ENCODE measurements at regions not wholly inside any gene's neighbourhood (a gene's known extent, or its start where the extent isn't known, plus 50 kb on each side); places are given as distances from the start of the nearest gene placed in this dataset.

GRCh38 chr10:33529234-33529633 lies 194.8 kb upstream of the NRP1 start:
- no peak for DNase-seq

GRCh38 chr10:33524966-33525365 lies 190.5 kb upstream of the NRP1 start:
- DNase-seq, result no peak

- no peak for DNase-seq
Measured at GRCh38 chr10:33524041-33524440, 189.6 kb upstream of the NRP1 start.

DNA sequence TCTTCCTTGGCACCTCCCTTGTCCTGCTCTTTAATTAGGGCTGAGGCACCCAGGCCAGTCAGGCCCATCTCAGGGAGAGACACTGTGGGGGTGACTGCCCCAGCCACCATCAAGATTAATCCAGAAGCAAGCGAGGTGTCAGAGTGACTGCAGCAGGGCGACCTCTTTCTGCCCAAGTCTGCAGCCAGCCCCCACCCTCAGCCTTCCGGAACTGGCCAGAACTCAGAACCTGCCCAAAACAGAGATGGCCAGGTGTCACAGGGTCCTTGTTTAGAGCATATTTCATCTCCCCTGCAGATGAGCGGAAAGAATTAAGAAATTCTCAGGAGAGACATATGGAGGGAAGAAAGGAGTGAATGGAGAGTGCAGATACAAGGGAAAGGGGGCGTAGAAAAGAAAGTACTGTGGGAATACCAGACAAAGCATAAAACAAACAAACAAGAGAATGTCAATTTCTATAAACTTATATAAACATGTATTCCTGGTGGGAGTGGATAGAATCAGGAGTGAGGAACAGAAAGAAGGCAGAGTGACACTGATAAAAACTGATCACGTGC lies 188.8 kb upstream of the NRP1 start:
- DNase-seq, result no peak

GRCh38 chr10:33521904-33522303 lies 187.4 kb upstream of the NRP1 start:
- DNase-seq, result no peak

DNA sequence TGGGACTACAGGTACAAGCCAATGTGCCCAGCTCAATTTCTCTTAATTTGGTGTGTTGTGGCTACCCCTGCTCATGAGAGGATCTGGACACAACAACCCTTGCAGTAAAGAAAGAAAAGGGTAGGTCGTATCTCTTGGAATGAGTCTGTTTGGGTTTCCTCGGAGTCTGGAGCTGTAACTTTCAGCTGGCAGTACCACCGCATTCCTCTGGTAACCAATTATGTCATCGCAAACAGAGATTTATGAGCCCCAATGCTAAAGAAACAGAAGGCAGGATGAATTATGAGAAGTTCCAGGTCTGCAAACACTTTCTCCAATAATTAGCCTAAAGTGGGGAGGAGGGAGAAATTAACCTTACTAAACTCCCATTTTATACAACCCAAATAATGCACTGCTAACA lies 186.6 kb upstream of the NRP1 start:
- no peak for DNase-seq

- no peak for DNase-seq
Measured at GRCh38 chr10:33520223-33520622, 185.8 kb upstream of the NRP1 start.

GRCh38 chr10:33519130-33519860 lies 184.8 kb upstream of the NRP1 start:
- DNase-seq, result no peak

DNA sequence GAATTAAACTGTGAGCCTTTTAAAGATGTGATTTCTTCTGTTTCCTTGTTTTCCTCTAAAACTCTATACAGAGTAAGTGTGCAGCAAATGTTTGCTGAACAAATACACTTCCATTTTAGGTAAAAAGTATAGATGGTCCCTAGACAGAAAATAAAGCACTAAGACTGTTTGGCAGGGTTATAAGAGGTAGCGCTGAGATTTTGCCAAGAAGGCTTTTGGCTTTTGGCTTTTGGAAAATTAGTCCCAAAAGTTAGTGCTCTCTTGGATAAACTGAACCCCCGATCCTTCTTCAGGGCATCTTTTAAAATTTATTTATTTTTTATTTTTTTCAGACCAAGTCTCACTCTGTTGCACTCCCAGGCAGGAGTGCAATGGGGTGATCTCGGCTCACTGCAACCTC lies 175.7 kb upstream of the NRP1 start:
- DNase-seq, result no peak

GRCh38 chr10:33509231-33509831 lies 174.9 kb upstream of the NRP1 start:
- DNase-seq, result peak; percentile 44

GRCh38 chr10:33507662-33508425 lies 173.4 kb upstream of the NRP1 start:
- DNase-seq, result no peak

DNA sequence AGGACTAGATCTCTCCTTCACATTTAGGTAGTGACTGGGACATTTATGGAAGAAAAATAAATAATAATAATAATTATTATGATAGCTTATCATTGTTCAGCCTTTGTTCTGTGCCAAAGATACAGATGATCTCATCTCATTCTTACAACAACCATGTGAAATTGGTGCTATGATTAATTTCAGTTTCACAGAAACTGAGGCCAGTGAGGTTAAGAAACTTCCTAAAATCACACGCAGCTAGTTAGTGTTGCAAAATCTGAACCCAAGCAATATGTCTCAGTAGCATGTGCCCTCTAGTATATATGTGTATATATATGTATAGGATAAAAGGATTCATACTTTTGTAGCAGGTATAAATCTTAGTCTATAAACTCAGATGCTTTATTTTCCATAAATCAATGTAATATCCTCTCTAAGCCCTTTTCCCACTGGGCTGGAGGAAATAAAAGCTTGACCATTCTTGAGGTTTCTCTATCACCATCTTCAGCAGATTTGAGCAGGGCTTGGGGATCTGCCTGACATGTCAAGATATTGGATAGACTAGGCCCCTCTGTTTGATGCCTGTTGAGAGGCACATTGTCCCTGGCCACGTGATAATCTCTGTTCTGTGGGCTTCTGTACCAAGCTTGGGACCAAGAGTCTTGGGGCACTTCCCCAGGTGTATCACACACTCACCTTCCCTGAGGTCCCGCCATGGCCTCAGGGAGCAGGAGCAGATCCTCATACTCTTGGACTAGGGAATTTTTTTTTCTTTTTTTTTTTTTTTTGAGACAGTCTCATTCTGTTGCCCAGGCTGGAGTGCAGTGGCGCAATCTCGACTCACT lies 172.6 kb upstream of the NRP1 start:
- no peak for DNase-seq

- DNase-seq, result no peak
Measured at GRCh38 chr10:33506391-33506790, 171.9 kb upstream of the NRP1 start.

GRCh38 chr10:33501161-33501560 lies 166.7 kb upstream of the NRP1 start:
- no peak for DNase-seq

DNA sequence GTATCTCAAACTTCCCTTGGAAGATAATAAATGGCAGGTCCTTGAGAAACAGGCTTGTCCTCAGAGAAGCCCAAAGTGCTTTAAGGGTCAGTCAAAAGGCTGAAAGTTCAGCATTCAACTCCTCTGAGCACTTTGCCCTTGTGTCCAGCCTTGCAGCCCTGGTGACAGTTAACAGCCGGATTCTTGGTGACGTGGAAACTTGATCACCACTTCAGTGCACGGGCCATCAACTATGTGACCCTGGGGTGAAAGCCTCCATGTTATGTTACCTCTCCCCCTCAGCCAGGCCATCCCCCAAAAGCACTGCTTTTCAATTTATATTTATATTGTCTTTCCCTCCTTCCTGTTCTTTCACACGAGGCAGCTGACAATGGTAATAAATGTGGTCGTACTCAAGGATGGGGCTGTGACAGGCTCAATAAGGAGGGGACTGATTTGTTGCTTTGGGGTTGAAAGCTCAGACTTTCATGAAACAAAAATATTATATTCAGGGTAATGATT lies 164.0 kb upstream of the NRP1 start:
- no peak for DNase-seq

DNA sequence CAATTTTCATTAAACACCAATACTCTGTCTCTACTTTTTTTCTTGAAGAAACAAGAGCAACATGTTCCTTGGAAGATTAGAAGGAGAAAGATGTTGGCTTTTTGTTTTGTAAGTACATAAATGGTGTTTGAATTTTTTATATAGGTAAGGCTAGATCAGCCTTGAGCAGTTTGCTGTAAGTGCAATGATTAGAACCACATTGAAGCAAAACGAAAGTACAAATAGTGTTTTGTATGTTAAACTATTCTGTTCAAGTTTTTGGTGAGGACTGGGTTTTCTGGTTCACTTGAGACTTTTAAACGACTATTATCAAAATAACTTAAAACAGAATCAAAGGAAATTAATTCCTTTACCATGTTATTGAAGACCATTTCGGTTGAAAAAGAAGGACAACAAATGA lies 162.9 kb upstream of the NRP1 start:
- DNase-seq, result no peak

DNA sequence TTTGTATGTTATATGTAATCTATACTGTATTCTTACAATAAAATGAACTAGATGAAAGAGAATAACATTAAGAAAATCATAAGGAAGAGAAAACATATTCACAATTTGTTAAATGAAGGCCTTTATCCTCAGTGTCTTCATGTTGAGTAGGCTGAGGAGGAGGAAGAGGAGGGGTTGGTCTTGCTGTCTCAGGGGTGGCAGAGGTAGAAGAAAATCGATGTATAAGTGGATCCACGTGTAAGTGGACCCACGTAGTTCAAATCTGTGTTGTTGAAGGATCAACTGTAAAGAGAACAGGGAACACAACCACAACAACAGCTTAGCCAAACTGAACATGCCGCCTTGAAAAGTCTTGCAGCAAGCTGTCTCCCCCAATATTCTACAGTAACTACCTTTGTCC lies 161.6 kb upstream of the NRP1 start:
- DNase-seq, result no peak

DNA sequence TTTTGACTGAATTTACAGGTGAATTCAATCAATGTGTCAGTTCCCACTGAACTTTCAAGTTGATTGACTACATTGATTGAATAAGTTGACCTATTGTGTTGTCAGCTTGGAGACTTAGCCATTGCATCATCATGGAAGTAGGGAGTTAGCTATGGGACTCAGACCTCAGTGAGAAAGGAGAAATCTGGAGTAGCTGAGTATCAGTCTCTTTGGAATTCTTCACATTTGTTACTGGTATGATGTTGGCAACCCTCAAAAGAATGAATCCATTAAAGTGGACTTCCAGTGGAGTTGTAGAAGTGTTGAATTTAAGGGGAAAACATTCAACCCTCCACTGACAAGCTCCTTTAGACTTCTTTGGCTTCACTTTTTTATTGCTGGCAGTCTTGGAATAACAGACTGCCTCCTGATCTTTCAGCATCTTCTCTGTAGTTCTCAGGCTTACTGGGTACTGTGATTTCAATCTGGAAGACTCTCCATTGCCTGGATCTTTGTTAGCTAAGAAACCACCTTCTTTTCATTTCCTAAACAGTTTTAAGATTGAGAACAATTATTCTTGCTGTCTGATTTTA lies 160.3 kb upstream of the NRP1 start:
- DNase-seq, result no peak

DNA sequence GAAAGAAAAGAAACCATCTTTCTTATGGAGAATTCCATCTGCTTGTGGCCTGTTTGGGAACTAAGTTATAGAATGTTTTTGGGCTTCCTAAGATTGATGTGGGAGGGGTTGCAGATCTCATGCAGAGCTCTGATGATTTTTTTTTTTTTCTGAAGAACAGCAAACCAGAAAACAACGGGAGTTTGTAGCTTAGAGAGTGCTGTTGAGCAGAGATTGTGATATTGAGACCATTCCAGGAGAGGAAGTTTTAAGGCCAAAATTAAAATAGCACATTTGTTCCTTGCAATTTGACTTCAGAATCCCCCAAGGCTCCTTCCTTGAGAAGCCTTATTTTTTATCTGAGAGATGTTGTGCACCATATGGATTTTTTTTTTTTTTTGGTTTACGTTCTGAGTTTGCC lies 159.5 kb upstream of the NRP1 start:
- DNase-seq, result no peak

GRCh38 chr10:33493497-33493896 lies 159.0 kb upstream of the NRP1 start:
- DNase-seq, result no peak

DNA sequence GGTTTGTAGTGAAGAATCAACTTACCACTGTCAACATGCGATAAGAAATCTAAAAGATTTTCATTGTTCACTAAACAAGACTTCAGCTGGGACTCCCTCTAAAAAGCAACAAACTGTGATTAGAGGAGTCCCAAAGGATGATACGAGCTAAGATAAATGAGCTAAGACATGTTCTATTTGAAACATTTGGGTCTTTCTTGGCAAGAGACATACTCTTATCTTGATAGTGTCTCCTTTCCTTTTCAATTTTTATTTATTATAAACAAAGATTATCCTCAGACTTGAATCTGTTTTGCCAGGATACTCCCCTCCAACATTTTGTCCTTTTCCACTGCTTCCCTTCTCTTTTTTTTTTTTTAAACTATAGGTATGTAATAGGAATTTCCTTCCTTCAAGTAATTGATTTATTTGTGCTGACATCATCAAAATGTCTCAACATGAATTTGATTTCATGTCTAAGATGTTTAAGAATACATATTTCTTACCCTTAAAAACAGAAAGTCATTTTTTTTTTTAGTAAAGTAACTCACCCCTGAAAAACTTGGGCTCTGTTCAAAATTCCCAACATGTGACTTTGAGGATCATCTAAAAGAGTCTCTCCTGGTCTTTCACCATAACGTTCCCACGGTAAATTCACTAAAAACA lies 158.4 kb upstream of the NRP1 start:
- no peak for DNase-seq
